DMS53 (cell line): ENCODE measurements at regions not wholly inside any gene's neighbourhood (a gene's known extent, or its start where the extent isn't known, plus 50 kb on each side); places are given as distances from the start of the nearest gene placed in this dataset.
A peak's percentile ranks its signal among the peaks of the same experiment; 100 is the strongest.
"Not testable (repeated sequence)": the region's sequence is repeated elsewhere in the genome, so short reads cannot be mapped to it uniquely, and the experiment has no call there.

ENCODE experiments used
- DNase-seq: peaks from one replicate; lab custom pipeline; 2025; lab: John Stamatoyannopoulos, UW

DNA sequence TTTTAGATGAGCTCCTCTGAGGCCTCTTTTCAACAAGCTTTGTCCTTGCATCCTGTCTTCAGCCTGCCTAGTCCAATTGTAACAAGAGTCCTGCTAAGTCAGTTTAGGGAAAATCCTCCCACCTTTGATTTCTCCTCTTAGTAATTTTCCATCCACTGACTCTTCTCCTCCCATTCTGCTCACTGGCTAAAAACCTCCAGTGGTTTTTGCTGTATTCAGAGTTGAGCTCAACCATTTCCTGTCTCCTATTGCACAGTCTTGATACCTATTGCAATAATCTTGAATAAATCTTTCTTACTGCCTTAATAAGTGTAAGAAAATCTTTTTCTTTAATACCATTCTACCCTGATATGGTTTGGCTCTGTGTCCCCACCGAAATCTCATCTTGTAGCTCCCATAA is 117.8 kb upstream of the ENPP6 start:
- no peak for DNase-seq

DNA sequence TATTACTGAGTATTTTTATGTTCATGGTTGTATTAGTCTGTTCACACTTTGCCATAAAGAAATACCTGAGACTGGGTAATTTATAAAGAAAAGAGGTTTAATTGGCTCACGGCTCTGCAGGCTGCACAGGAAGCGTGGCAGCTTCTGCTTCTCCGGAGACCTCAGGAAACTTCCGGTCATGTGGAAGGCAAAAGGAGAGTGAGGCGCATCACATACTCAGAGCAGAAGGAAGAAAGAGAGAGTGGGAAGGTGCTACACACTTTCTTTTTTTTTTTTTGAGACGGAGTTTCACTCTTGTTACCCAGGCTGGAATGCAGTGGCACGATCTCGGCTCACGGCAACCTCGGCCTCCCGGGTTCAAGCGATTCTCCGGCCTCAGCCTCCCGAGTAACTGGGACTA is 115.8 kb upstream of the ENPP6 start:
- not testable (repeated sequence) for DNase-seq

DNA sequence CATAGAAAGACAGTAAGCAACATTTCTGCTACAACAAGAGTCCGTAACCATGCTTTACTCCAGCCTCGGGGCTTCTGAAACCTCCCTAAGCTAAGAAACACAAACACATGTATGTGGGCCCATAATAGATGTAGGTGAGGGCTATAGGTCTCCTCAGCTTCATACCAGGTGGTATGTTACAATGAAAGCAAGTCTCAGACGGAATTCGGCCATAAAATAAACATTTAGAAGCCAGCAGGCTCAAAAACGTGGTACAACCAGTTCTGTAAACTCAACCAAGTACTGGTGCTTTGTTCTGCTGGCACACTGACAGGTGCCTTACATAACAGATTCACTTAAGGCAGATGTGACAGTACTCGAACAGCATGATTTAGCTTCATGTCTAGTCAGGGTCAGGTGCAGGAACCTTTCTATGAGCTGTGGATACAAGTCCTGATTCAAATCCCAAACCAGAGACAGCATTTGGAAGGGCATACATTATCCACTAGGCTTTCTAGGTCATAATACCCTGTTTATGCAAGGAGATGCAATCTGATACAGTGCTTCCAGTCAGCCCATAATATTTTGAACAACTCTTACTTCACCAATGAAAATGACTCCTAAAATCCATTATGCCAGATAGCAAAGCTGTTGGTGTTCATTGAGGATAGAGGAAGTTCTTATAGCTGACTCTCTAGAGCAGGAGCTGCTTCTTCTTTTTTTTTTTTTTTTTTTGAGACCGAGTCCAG is 113.8 kb upstream of the ENPP6 start:
- peak; percentile 87 for DNase-seq

DNA sequence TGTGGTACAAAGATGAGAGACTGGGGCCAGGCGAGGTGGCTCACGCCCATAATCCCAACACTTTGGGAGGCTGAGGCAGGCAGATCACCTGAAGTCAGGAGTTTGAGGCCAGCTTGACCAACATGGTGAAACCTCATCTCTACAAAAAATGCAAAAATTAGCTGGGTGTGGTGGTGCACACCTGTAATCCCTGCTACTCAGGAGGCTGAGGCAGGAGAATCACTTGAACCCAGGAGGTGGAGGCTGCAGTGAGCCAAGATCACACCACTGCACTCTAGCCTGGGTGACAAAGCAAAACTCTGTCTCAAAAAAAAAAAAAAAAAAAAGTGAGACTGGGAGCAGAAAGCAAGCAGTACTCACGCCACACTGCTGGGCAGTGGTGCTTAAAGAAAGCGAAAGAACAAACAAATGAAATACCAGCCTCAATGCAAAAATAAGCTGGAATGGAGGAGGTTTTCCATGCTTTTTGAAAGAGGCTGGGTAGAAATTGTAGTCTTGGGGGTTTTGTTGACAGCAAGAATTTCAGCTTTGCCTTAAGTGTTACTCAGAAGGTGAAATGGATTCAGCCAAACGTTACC is 112.9 kb upstream of the ENPP6 start:
- peak; percentile 47 for DNase-seq

- peak; percentile 3 for DNase-seq
Measured at GRCh38 chr4:184329659-184330400, 112.2 kb upstream of the ENPP6 start.

- peak; percentile 16 for DNase-seq
Measured at GRCh38 chr4:184329235-184329634, 111.6 kb upstream of the ENPP6 start.

GRCh38 chr4:184328022-184328736 is 110.5 kb upstream of the ENPP6 start:
- DNase-seq, result peak; percentile 27

- DNase-seq, result no peak
Measured at GRCh38 chr4:184324939-184325477, 107.3 kb upstream of the ENPP6 start.

- no peak for DNase-seq
Measured at GRCh38 chr4:184322328-184323025, 104.8 kb upstream of the ENPP6 start.

DNA sequence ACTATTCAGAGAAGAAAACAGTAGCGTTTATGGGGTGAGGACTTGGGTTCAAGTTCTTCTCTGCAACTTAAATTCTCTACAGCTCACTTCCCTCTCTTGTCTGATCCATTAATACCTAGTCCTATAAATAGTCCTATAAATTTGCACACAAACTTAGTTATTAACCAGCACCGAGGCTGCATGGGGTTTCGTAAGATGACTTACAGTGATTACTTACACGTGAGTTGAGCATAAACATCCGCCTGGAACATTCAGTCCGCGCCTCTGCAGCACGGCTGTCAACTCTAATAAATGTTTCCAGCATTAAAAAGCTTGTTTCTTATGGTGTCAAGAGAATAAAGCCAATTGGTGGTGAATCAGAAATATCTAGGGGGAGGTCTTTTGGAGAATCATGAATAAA is 103.0 kb upstream of the ENPP6 start:
- DNase-seq, result no peak

- DNase-seq, result no peak
Measured at GRCh38 chr4:184318852-184319251, 101.2 kb upstream of the ENPP6 start.

- DNase-seq, result no peak
Measured at GRCh38 chr4:184317234-184317918, 99.7 kb upstream of the ENPP6 start.

DNA sequence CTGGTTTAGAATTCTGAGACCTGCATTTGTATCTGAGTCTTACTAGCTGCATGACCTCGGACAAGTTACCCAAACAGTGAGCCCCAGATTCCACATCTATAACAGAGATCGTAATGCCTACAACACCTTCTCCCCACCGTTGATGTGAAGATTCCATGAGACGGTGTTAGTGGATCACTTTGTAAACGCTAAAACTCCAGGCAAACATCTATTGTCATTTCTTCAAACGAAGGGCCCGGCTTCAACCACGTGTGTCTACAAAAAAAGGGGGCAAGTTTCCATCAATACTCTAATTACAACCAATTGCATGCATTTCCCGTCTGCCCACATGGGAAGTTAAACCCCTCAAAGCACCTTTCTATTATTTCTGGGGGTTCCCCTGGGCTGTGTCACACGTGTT is 99.1 kb upstream of the ENPP6 start:
- no peak for DNase-seq

- DNase-seq, result no peak
Measured at GRCh38 chr4:184315675-184316359, 98.1 kb upstream of the ENPP6 start.

- DNase-seq, result no peak
Measured at GRCh38 chr4:184313702-184314659, 96.3 kb upstream of the ENPP6 start.

DNA sequence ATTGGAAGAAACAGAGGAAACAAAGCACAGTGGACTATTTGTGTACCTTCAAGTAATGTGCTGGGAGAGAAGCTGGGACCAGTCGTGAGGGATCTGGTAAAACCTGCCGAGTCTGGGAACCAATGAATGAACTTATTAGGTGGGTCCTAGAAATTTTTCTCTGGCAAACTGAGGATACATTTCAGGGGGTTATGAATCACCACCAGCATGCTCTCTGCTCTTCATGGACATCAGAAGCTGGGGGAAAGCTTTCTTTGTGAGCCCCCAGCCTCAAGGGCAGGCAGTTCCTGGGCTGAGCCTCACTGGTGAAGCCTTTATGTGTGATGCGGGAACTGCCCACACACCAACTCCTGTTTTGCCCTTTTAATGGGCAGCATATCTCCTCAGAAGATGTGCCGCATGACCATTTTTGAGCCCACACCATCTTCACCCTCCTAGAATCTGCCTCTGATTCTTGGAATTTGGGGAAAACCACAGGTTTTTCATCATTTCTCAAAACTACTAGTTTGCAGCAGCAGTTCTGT is 95.4 kb upstream of the ENPP6 start:
- DNase-seq, result no peak

DNA sequence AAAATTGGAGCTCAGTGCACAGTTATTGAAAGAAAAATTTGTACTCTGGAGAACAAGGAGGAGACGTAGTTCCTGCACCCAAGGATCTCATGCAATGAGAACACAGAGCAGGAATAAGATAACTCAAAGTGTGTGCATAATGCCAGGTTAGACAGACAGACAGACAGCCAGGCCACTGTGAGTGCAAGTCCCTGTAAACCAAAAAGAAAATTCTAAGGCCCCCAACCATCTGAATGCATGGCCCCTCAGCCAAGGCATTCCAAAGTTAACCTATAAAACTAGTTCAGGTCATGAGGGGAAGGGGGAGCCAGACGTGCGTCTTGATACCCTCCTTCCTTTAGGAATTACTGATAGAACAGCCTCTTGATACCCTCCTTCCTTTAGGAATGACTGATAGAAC is 94.5 kb upstream of the ENPP6 start:
- no peak for DNase-seq

DNA sequence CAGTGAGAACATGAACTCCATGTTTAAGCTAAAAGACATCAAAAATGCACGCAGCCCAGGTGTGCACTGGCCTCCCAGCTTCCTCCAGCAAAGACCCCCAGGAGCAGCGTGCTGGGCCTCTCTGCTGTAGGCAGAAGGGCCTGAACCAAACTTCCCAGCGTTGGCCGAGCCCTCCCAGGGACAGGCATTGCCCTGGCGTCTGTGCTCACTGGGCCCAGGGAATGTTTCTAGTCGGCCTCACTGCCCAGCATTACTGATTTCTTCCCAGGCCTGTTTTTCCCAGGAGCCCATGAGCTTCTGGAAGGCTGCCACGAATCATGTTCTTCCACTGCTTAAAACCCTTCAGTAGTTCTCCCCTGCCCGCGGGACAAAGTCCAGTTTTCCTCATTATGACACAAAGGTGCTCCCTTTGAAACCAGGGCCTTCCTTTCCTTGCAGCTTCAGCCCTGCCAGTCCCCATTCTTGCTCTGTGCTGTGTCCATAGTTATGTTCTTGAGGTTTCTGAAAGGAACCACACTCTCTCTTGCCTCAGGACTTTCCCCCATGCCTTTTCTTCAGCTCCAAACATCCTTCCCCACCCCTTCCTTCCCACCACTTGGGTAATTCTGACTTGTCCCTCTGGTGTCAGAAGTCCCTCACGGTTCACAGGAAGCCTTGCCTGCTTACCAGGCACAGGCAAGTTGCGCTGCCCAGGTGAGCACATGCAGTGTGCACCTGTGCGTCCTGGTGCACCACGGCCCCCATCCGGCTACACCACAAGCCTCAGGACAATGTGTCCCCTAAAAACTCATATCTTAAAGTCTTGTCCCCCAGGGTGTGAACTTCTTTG is 93.4 kb upstream of the ENPP6 start:
- no peak for DNase-seq
